Breast epithelium (tissue), 4 donors: ENCODE measurements at regions not wholly inside any gene's neighbourhood (a gene's known extent, or its start where the extent isn't known, plus 50 kb on each side); places are given as distances from the start of the nearest gene placed in this dataset.
A peak's percentile ranks its signal among the peaks of the same experiment; 100 is the strongest.

Experiments
- DNase-seq, 2 donors: peaks; one replicate each; pipeline ENCODE4 v3.0.0-alpha.2; 2019; ENCODE audit warnings: low spot score in 2 of 2
- H3K27ac ChIP-seq, 2 donors: fragments of 200-600 bp; sonication (generic) in 1 of 2; one replicate each; pipeline ENCODE4 v1.5.1; 2016 to 2019; ENCODE audit warnings: mild to moderate bottlenecking in 1 of 2
- H3K27me3 ChIP-seq, 2 donors: fragments of 200-600 bp; sonication (generic) in 1 of 2; one replicate each; pipeline versions ENCODE4 v1.5.1 to v1.6.0; 2017 to 2019; ENCODE audit warnings: control low read depth in 1 of 2, mild to moderate bottlenecking in 1 of 2
- H3K36me3 ChIP-seq: fragments of 200-600 bp; one replicate; pipeline ENCODE4 v1.5.1; 2019
- H3K4me1 ChIP-seq, 2 donors: fragments of 200-600 bp; sonication (generic); one replicate each; pipeline ENCODE4 v1.5.1; 2016 to 2019; ENCODE audit warnings: control low read depth in 1 of 2
- H3K4me3 ChIP-seq, 3 donors: fragments of 200-600 bp; sonication (generic); 1 replicate in 2 of 3; 2 replicates in 1 of 3; pipeline ENCODE4 v1.5.1; 2016 to 2019; ENCODE audit warnings: mild to moderate bottlenecking in 3 of 3, moderate library complexity in 2 of 3
- H3K9me3 ChIP-seq, 2 donors: fragments of 200-600 bp; sonication (generic) in 1 of 2; one replicate each; pipeline ENCODE4 v1.5.1; 2016 to 2019; ENCODE audit warnings: control low read depth in 1 of 2
- POLR2A ChIP-seq: fragments of 450-650 bp; IDR thresholded peaks from one replicate; pipeline ENCODE4 v1.6.1; 2016; ENCODE audit warnings: antibody characterized with exemption, mild to moderate bottlenecking, moderate library complexity
- POLR2AphosphoS5 ChIP-seq, 3 donors: sonication (generic); formaldehyde crosslinking; IDR thresholded peaks; one replicate each; pipeline ENCODE4 v1.6.1; 2017; ENCODE audit warnings: antibody characterized with exemption in 3 of 3
- intact Hi-C: fragments of 100-400 bp; cut with DNase I; formaldehyde crosslinking; loops from one replicate; pipeline ENCODE4 v1.15.1; 2023; ENCODE audit warnings: low total_unique reads
- TF ChIP-seq, protein P1 (sequence below), 3 donors: fragments of 450-650 bp; IDR thresholded peaks; one replicate each; pipeline ENCODE4 v1.5.1; 2016 to 2017; ENCODE audit warnings: antibody characterized with exemption in 3 of 3, mild to moderate bottlenecking in 3 of 3, moderate library complexity in 3 of 3

GRCh38 chr22:49568751-49569285, 258.9 kb downstream of the BRD1 start:
- Histone ChIP-seq H3K9me3 (no peaks in the 10 kb centered on the region), H3K4me3 (no peak overlapping the region), H3K27me3 (peaks cover 0 to 22% of the 10 kb centered on the region in 2 donors), H3K4me1 (no peaks in the 10 kb centered on the region), H3K27ac (no peak overlapping the region), H3K36me3 (no peaks in the 10 kb centered on the region)
- DNase-seq: peak in 1 of 2 donors; percentile 47
- no peak for TF ChIP-seq POLR2AphosphoS5 (IDR thresholded peaks at IDR 0.05)
- TF ChIP-seq, protein P1, sequence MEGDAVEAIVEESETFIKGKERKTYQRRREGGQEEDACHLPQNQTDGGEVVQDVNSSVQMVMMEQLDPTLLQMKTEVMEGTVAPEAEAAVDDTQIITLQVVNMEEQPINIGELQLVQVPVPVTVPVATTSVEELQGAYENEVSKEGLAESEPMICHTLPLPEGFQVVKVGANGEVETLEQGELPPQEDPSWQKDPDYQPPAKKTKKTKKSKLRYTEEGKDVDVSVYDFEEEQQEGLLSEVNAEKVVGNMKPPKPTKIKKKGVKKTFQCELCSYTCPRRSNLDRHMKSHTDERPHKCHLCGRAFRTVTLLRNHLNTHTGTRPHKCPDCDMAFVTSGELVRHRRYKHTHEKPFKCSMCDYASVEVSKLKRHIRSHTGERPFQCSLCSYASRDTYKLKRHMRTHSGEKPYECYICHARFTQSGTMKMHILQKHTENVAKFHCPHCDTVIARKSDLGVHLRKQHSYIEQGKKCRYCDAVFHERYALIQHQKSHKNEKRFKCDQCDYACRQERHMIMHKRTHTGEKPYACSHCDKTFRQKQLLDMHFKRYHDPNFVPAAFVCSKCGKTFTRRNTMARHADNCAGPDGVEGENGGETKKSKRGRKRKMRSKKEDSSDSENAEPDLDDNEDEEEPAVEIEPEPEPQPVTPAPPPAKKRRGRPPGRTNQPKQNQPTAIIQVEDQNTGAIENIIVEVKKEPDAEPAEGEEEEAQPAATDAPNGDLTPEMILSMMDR (IDR thresholded peaks at IDR 0.05): no peak
- TF ChIP-seq POLR2A: no peak
- intact Hi-C loops: no loop called here

DNA sequence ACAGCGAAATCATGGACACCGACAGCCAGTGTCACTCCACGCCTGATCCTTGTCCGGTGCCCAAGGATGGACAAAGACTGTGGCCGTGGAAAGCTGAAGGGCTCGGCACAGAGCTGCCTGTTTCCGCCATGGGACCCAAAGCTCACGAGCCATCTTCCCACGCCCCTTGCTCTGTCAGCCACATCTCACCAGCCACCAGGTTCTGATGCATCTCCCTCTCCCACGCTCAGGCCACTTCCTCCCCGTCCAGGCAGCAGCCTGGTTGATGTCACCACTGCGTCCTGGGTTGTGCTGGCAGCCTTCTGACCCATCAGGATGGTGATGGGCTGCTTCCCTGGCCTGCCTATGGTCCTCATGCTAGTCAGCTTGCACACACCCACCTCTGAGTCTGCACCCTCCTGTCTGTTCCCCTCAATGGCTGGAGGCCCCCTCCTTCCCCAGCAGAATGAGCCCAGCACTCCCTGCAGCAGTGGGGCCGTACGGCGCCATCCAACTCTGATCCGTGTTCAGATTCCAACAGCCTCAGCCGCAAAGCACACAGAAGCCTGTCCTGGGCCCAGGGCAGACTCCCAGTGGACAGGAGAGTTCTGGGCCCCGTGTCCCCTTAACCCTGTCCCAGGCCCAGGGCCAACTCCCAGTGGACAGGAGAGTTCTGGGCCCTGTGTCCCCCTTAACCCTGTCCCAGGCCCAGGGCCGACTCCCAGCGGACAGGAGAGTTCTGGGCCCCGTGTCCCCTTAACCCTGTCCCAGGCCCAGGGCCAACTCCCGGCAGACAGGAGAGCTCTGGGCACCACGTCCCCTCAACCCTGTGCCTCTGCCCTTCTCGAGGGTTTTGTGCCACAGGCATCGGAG, 259.5 kb downstream of the BRD1 start:
- intact Hi-C loops: no loop called here
- TF ChIP-seq, protein P1 (IDR thresholded peaks at IDR 0.05): no peak
- TF ChIP-seq POLR2AphosphoS5 (IDR thresholded peaks at IDR 0.05): no peak
- TF ChIP-seq POLR2A: no peak
- Histone ChIP-seq H3K4me1 (no peaks in the 10 kb centered on the region), H3K4me3 (no peak overlapping the region), H3K36me3 (no peaks in the 10 kb centered on the region), H3K27me3 (peaks cover 0 to 22% of the 10 kb centered on the region in 2 donors), H3K27ac (no peak overlapping the region), H3K9me3 (no peaks in the 10 kb centered on the region)
- peak in 1 of 2 donors; percentile 33 for DNase-seq

DNA sequence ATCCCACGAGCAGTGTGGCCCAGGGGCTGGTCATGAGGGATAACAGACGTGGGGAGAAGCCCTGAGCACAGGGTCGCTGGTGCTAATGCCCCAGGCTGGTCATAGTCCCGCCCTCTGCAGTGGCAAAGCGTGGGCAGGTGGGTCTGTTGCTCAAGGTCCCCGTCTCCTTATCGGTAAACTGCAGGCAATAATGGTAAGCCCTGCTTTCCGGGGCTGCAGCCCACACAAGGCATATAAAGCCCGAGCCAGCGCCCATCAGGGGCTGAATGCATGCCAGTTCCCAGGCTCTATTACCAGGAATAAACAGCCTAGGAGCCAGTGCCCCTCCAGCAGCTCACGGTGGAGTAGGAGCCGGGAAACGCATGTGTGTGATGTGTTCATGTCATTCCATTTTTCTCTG, 261.0 kb downstream of the BRD1 start:
- TF ChIP-seq POLR2A (no peak), POLR2AphosphoS5 (IDR thresholded peaks at IDR 0.05) (no peak)
- TF ChIP-seq, protein P1 (IDR thresholded peaks at IDR 0.05): no peak
- DNase-seq: peak in 1 of 2 donors; percentile 44
- Histone ChIP-seq H3K27ac (no peak overlapping the region), H3K4me1 (no peaks in the 10 kb centered on the region), H3K27me3 (peaks cover 0 to 22% of the 10 kb centered on the region in 2 donors), H3K36me3 (no peaks in the 10 kb centered on the region), H3K4me3 (no peak overlapping the region), H3K9me3 (no peaks in the 10 kb centered on the region)
- intact Hi-C loops: no loop called here

GRCh38 chr22:49566141-49566541, 261.5 kb downstream of the BRD1 start:
- Histone ChIP-seq H3K9me3 (no peaks in the 10 kb centered on the region), H3K27me3 (peaks cover 0 to 22% of the 10 kb centered on the region in 2 donors), H3K36me3 (no peaks in the 10 kb centered on the region), H3K27ac (no peak overlapping the region), H3K4me3 (no peak overlapping the region), H3K4me1 (no peaks in the 10 kb centered on the region)
- intact Hi-C loops: no loop called here
- no peak for TF ChIP-seq POLR2A
- TF ChIP-seq POLR2AphosphoS5 (IDR thresholded peaks at IDR 0.05): no peak
- TF ChIP-seq, protein P1 (IDR thresholded peaks at IDR 0.05): no peak
- peak in 1 of 2 donors; percentile 15 for DNase-seq

DNA sequence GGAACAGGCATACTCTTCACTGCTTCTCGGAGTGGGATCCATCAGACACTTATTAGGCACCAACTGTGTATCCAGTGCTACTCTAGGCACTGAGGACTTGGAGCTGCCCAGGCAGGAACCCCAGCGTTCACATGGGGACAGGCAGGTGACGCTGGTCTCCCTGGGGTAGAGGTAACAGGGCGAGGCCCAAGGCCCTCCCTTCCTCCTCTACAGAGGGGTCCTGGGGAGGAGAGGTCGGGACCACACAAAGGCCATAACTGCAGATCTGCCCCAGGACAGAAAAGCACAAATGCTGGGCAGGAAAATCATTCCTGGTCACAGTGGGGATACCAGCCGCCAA, 262.2 kb downstream of the BRD1 start:
- DNase-seq: peak in 1 of 2 donors; percentile 25
- intact Hi-C loops: no loop called here

More for the DNA sequence above, 262.2 kb downstream of the BRD1 start:
- Histone ChIP-seq H3K27ac (no peak overlapping the region), H3K4me3 (no peak overlapping the region), H3K36me3 (no peaks in the 10 kb centered on the region), H3K9me3 (no peaks in the 10 kb centered on the region), H3K4me1 (no peaks in the 10 kb centered on the region), H3K27me3 (peaks cover 0 to 22% of the 10 kb centered on the region in 2 donors)
- TF ChIP-seq POLR2A (no peak), POLR2AphosphoS5 (IDR thresholded peaks at IDR 0.05) (no peak)
- TF ChIP-seq, protein P1 (IDR thresholded peaks at IDR 0.05): no peak
